CD4-positive, alpha-beta T cell treated with Interleukin-1 beta for 1 hour (primary cell): ENCODE measurements at regions not wholly inside any gene's neighbourhood (a gene's known extent, or its start where the extent isn't known, plus 50 kb on each side); places are given as distances from the start of the nearest gene placed in this dataset.
"Not testable (repeated sequence)": the region's sequence is repeated elsewhere in the genome, so short reads cannot be mapped to it uniquely, and the experiment has no call there.

ENCODE experiments used
- DNase-seq, 2 donors: peaks; one replicate each; pipeline ENCODE4 v3.0.0-alpha.2; 2020 to 2022

- DNase-seq = no peak
These were observed 198.8 kb downstream of the HIPK3 start for GRCh38 chr11:33455867-33456463.

GRCh38 chr11:33454264-33454663 is 197.1 kb downstream of the HIPK3 start:
- DNase-seq = no peak

GRCh38 chr11:33452836-33453624 is 195.8 kb downstream of the HIPK3 start:
- no peak for DNase-seq

- DNase-seq = no peak
These were observed 194.2 kb downstream of the HIPK3 start for GRCh38 chr11:33451364-33451763.

- DNase-seq = no peak
These were observed 192.6 kb downstream of the HIPK3 start for GRCh38 chr11:33449798-33450197.

GRCh38 chr11:33448461-33449130 is 191.4 kb downstream of the HIPK3 start:
- no peak for DNase-seq

- DNase-seq = no peak
These were observed 188.6 kb downstream of the HIPK3 start for GRCh38 chr11:33445761-33446161.

- no peak for DNase-seq
These were observed 187.8 kb downstream of the HIPK3 start for GRCh38 chr11:33444835-33445594.

- DNase-seq = no peak
These were observed 186.5 kb downstream of the HIPK3 start for GRCh38 chr11:33443684-33444083.

- no peak for DNase-seq
These were observed 181.1 kb downstream of the HIPK3 start for GRCh38 chr11:33438301-33438700.

GRCh38 chr11:33437529-33437928 is 180.3 kb downstream of the HIPK3 start:
- DNase-seq = no peak

GRCh38 chr11:33435216-33435615 is 178.0 kb downstream of the HIPK3 start:
- DNase-seq = no peak

- DNase-seq = no peak
These were observed 177.1 kb downstream of the HIPK3 start for GRCh38 chr11:33434294-33434693.

- not testable (repeated sequence) for DNase-seq
These were observed 171.3 kb downstream of the HIPK3 start for GRCh38 chr11:33428435-33428834.

GRCh38 chr11:33420959-33421566 is 163.9 kb downstream of the HIPK3 start:
- no peak for DNase-seq

GRCh38 chr11:33419924-33420323 is 162.7 kb downstream of the HIPK3 start:
- no peak for DNase-seq

GRCh38 chr11:33417121-33417520 is 159.9 kb downstream of the HIPK3 start:
- no peak for DNase-seq

GRCh38 chr11:33413301-33413700 is 156.1 kb downstream of the HIPK3 start:
- no peak for DNase-seq

- no peak for DNase-seq
These were observed 155.1 kb downstream of the HIPK3 start for GRCh38 chr11:33412241-33412640.

- DNase-seq = no peak
These were observed 154.6 kb downstream of the HIPK3 start for GRCh38 chr11:33411751-33412150.

- DNase-seq = no peak
These were observed 153.0 kb downstream of the HIPK3 start for GRCh38 chr11:33410086-33410765.
